Esophagus muscularis mucosa (tissue), 4 donors: ENCODE measurements at regions not wholly inside any gene's neighbourhood (a gene's known extent, or its start where the extent isn't known, plus 50 kb on each side); places are given as distances from the start of the nearest gene placed in this dataset.
"Not testable (repeated sequence)": the region's sequence is repeated elsewhere in the genome, so short reads cannot be mapped to it uniquely, and the experiment has no call there.

Experiments
- DNase-seq: peaks from one replicate; pipeline ENCODE4 v3.0.0-alpha.2; 2017; ENCODE audit errors: extremely low spot score
- H3K27ac ChIP-seq, 4 donors: fragments of 200-600 bp; sonication (generic); replicated peaks in 1 of 4; 1 replicate in 3 of 4; 2 replicates in 1 of 4; pipeline ENCODE4 v1.5.1; 2016 to 2019; ENCODE audit warnings: mild to moderate bottlenecking in 1 of 4
- H3K27me3 ChIP-seq, 4 donors: fragments of 200-600 bp; sonication (generic); one replicate each; pipeline versions ENCODE4 v1.5.1 to v1.6.0; 2016 to 2019
- H3K36me3 ChIP-seq, 4 donors: fragments of 200-600 bp; sonication (generic); one replicate each; pipeline ENCODE4 v1.5.1; 2016 to 2019
- H3K4me1 ChIP-seq, 4 donors: fragments of 200-600 bp; sonication (generic); one replicate each; pipeline ENCODE4 v1.5.1; 2016 to 2019
- H3K4me3 ChIP-seq, 4 donors: fragments of 200-600 bp; sonication (generic); 1 replicate in 2 of 4; 2 replicates in 2 of 4; pipeline ENCODE4 v1.5.1; 2016 to 2019; ENCODE audit warnings: mild to moderate bottlenecking in 4 of 4, moderate library complexity in 1 of 4
- H3K9me3 ChIP-seq, 4 donors: fragments of 200-600 bp; sonication (generic); 1 replicate in 3 of 4; 2 replicates in 1 of 4; pipeline ENCODE4 v1.5.1; 2016 to 2019
- EP300 ChIP-seq: sonication (generic); formaldehyde crosslinking; IDR thresholded peaks from one replicate; pipeline ENCODE4 v1.6.1; 2017; ENCODE audit warnings: antibody characterized with exemption
- POLR2A ChIP-seq: fragments of 450-650 bp; IDR thresholded peaks from one replicate; pipeline ENCODE4 v1.6.1; 2017; ENCODE audit warnings: antibody characterized with exemption, moderate library complexity, mild to moderate bottlenecking, low read depth
- POLR2AphosphoS5 ChIP-seq, 2 donors: sonication (generic); formaldehyde crosslinking; IDR thresholded peaks; one replicate each; pipeline ENCODE4 v1.6.1; 2017; ENCODE audit warnings: antibody characterized with exemption in 2 of 2
- WGBS: methylation state at CpG from one replicate; pipeline ENCODE4 v1.1.5; 2018; 5-methylcytosine and 5-hydroxymethylcytosine counted together
- intact Hi-C: fragments of 100-400 bp; cut with DNase I; formaldehyde crosslinking; loops from one replicate; pipeline ENCODE4 v1.15.1; 2023
- TF ChIP-seq, protein P1 (sequence below), 3 experiments: fragments of 200-600 bp in 2 of 3; fragments of 450-650 bp in 1 of 3; sonication (generic) in 2 of 3; IDR thresholded peaks; one replicate each; pipeline ENCODE4 v1.5.1; 2017 to 2019; ENCODE audit warnings: antibody characterized with exemption in 3 of 3, mild to moderate bottlenecking in 2 of 3, moderate library complexity in 1 of 3

DNA sequence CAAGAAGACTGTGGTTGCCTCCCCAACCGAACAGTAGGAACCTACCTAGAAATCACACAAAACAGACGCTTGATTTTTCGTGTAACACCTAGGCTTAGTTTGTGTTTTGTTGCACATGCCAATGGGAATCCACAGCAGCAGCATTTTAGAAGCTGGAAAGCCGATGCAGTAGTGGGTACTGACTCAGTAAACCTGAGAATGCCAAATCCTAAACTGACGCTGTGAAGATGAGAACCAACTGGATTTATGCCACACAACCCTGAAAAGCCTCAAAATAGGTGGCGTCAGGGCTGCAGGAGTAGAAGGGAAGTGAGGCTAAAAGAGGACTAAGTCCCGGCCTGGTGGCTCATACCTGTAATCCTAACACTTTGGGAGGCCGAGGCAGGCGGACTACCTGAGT is 162.5 kb downstream of the REEP3 start:
- H3K27me3 ChIP-seq = no peaks in the 10 kb centered on the region
- intact Hi-C loops = no loop called here
- H3K4me1 ChIP-seq = no peaks in the 10 kb centered on the region
- H3K4me3 ChIP-seq = no peak overlapping the region
- WGBS = 93% methylated on average over 9 of the region's 9 CpGs
- H3K27ac ChIP-seq = no peak overlapping the region
- H3K36me3 ChIP-seq = no peaks in the 10 kb centered on the region
- no peak for DNase-seq
- no peaks in the 10 kb centered on the region for H3K9me3 ChIP-seq
- TF ChIP-seq, protein P1, sequence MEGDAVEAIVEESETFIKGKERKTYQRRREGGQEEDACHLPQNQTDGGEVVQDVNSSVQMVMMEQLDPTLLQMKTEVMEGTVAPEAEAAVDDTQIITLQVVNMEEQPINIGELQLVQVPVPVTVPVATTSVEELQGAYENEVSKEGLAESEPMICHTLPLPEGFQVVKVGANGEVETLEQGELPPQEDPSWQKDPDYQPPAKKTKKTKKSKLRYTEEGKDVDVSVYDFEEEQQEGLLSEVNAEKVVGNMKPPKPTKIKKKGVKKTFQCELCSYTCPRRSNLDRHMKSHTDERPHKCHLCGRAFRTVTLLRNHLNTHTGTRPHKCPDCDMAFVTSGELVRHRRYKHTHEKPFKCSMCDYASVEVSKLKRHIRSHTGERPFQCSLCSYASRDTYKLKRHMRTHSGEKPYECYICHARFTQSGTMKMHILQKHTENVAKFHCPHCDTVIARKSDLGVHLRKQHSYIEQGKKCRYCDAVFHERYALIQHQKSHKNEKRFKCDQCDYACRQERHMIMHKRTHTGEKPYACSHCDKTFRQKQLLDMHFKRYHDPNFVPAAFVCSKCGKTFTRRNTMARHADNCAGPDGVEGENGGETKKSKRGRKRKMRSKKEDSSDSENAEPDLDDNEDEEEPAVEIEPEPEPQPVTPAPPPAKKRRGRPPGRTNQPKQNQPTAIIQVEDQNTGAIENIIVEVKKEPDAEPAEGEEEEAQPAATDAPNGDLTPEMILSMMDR (IDR thresholded peaks at IDR 0.05) = no peak
- TF ChIP-seq EP300 (no peak), POLR2A (no peak), POLR2AphosphoS5 (IDR thresholded peaks at IDR 0.05) (no peak)

DNA sequence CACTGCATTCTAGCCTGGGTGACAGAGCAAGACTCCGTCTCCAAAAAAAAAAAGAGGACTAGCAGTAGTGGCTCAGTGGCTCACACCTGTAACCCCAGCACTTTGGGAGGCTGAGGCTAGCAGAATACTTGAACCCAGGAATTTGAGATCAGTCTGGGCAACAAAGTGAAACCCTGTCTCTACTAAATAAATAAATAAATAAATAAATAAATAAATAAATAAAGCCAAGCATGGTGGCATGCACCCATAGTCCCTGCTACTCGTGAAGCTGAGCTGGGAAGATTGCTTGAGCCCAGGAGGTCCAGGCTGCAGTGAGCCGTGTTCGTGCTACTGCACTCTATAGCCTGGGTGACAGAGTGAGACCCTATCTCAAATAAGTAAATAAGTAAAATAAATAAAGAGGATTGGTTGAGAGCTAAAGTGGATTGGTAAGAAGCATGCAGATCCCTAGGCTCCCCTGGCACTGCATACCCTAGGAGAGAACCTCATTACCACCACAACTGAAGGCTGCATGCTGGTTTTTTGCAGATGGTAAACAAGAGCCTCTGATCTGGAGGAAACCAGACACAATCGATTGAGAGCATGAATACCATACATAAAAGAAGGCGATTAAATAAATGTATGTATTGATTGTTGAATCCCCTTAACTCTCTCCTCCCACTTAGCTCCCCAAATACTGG is 163.2 kb downstream of the REEP3 start:
- 92% methylated on average over 6 of the region's 6 CpGs for WGBS
- H3K27ac ChIP-seq = no peak overlapping the region
- intact Hi-C loops = no loop called here
- no peaks in the 10 kb centered on the region for H3K27me3 ChIP-seq
- H3K4me1 ChIP-seq = no peaks in the 10 kb centered on the region
- DNase-seq = no peak
- H3K36me3 ChIP-seq = no peaks in the 10 kb centered on the region
- H3K9me3 ChIP-seq = no peaks in the 10 kb centered on the region
- TF ChIP-seq POLR2AphosphoS5 (IDR thresholded peaks at IDR 0.05) (no peak), EP300 (no peak), POLR2A (no peak)
- TF ChIP-seq, protein P1 (IDR thresholded peaks at IDR 0.05) = no peak
- no peak overlapping the region for H3K4me3 ChIP-seq

DNA sequence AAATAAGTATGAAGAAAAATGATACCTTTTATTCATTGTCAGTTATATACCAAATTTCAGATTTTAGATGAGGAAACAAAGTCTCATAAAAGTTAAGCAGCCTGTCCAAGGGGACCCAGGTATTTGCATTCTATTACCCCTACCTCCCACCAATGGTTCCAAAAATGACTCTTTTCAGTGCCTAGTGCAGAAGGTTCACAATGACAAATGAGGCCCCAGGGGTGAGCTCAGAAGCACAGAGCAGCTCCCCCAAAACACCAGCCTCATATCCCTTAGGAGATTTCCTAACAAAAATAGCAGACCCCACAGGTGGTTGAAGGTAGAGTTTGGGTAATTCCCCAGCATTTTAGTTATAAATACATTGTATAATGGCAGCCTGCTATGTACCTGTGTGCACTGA is 168.6 kb downstream of the REEP3 start:
- Histone ChIP-seq H3K27me3 (no peaks in the 10 kb centered on the region), H3K9me3 (no peaks in the 10 kb centered on the region), H3K27ac (no peak overlapping the region), H3K4me1 (peaks cover 4 to 14% (median 9%) of the 10 kb centered on the region in 4 donors), H3K4me3 (no peak overlapping the region), H3K36me3 (no peaks in the 10 kb centered on the region)
- no peak for DNase-seq
- TF ChIP-seq POLR2AphosphoS5 (IDR thresholded peaks at IDR 0.05) = no peak
- no peak for TF ChIP-seq POLR2A
- intact Hi-C loops = no loop called here

DNA sequence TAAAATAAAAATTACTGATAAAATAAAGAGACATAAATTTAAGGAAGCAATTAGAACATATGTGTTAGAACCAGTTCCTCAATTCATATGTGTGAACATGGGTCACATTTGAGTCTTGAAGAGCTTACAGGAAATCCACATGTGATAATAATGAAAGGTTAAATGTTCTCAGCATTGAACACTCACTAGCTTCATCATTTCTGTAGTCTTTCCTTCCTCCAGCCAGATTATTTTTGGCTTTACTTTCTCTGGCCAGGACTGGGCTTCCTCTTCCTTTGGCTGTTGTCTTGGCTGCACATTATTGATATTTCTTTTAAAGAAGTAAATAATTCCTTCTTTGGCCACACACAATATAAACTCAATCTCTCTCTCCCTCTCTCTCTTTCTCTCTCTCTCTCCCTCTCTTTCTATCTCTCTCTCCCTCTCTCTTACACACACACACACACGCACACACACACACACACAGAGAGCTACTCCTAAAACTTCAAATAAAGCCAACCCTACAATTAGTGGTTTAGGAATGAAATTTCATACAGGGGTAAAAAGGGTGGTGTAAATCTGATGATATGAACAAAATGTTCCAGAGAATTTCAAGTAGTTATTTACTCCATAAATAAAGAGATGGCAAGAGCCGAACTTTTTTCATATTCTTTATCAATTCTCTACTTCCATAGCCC is 171.2 kb downstream of the REEP3 start:
- peaks cover 4 to 14% (median 9%) of the 10 kb centered on the region in 4 donors for H3K4me1 ChIP-seq
- H3K27me3 ChIP-seq = no peaks in the 10 kb centered on the region
- peak overlapping the region in 1 of 4 donors; percentile 10 for H3K27ac ChIP-seq
- DNase-seq = no peak
- no peaks in the 10 kb centered on the region for H3K9me3 ChIP-seq
- intact Hi-C loops = no loop called here
- H3K4me3 ChIP-seq = no peak overlapping the region
- H3K36me3 ChIP-seq = no peaks in the 10 kb centered on the region
- TF ChIP-seq EP300 = no peak
- no peak for TF ChIP-seq POLR2AphosphoS5 (IDR thresholded peaks at IDR 0.05)
- TF ChIP-seq, protein P1 (IDR thresholded peaks at IDR 0.05) = no peak
- TF ChIP-seq POLR2A = no peak
- 81% methylated on average over 2 of the region's 2 CpGs for WGBS

DNA sequence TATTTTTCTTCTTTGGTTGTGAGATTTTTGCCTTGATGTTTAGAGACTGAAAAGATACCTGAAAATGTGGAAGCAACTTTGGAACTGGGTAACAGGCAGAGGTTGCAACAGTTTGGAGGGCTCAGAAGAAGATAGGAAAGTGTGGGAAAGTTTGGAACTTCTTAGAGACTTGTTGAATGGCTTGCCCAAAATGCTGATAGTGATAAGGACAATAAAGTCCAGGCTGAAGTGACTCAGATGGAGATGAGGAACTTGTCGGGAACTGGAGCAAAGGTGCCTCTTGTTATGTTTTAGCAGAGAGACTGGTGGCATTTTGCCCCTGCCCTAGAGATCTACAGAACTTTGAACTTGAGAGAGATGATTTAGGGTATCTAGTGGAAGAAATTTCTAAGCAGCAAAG is 171.8 kb downstream of the REEP3 start:
- H3K9me3 ChIP-seq, DNase-seq, intact Hi-C loops, H3K36me3 ChIP-seq, H3K4me3 ChIP-seq, H3K27me3 ChIP-seq: not testable (repeated sequence)
- H3K27ac ChIP-seq = peak overlapping the region in 1 of 4 donors; percentile 10
- WGBS = 62% methylated on average over 1 of the region's 1 CpG
- H3K4me1 ChIP-seq = peaks cover 7 to 14% (median 11%) of the 10 kb centered on the region in 4 donors
